LNCAP (cell line): ENCODE measurements at regions not wholly inside any gene's neighbourhood (a gene's known extent, or its start where the extent isn't known, plus 50 kb on each side); places are given as distances from the start of the nearest gene placed in this dataset.

Experiments
- TF ChIP-seq, protein P1 (sequence below): fragments of 450-650 bp; IDR thresholded peaks from 2 replicates; pipeline ENCODE4 v1.5.1; 2017; ENCODE audit warnings: mild to moderate bottlenecking

GRCh38 chr9:106728860-106729259 is 134.1 kb upstream of the ZNF462 start:
- TF ChIP-seq, protein P1, sequence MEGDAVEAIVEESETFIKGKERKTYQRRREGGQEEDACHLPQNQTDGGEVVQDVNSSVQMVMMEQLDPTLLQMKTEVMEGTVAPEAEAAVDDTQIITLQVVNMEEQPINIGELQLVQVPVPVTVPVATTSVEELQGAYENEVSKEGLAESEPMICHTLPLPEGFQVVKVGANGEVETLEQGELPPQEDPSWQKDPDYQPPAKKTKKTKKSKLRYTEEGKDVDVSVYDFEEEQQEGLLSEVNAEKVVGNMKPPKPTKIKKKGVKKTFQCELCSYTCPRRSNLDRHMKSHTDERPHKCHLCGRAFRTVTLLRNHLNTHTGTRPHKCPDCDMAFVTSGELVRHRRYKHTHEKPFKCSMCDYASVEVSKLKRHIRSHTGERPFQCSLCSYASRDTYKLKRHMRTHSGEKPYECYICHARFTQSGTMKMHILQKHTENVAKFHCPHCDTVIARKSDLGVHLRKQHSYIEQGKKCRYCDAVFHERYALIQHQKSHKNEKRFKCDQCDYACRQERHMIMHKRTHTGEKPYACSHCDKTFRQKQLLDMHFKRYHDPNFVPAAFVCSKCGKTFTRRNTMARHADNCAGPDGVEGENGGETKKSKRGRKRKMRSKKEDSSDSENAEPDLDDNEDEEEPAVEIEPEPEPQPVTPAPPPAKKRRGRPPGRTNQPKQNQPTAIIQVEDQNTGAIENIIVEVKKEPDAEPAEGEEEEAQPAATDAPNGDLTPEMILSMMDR = no peak

GRCh38 chr9:106731910-106732309 is 131.1 kb upstream of the ZNF462 start:
- TF ChIP-seq, protein P1 = no peak

DNA sequence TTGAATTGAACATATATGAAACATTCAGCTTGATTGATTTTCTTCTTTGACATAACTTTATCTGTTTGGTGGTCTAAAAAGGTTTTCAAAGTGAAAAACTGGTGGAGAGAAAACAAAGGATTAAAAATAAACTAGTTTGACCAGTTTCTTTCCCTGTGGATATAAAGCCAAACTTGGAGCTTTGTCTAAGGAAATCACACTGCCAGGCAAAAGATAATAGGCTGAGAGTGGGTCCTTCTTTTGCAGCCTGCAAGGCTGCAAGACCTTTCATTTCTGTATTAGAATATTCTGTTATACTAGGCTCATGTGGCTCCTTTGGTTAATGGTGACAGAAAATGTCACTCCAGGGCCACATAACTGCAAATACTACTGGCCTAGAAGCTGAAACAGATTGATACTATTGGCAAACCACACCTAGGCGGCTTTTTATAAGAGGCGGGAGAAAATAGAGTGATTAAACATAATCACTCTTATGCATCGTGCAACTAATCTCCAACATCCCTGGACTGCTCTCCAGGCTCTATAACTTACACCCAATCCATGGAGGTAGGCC is 129.1 kb upstream of the ZNF462 start:
- TF ChIP-seq, protein P1 = no peak

- TF ChIP-seq, protein P1 = no peak
Measured at GRCh38 chr9:106737516-106737915, 125.5 kb upstream of the ZNF462 start.

DNA sequence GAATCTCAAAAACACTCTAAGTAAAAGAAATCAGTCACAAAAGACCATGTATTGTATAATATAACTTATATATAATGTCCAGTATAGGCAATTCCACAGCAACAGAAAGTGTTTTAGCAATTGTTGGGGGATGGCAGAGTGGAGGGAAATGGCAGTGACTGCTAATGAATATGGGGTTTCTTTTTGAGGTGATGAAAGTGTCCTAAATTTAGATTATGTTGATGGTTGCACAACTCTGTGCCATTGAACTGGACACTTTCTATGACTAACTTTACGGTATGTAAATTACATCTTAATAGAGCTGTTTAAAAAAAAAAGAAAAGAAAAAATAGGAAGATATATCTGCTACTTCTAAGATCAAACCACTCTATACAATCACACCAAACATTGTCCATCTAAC is 124.9 kb upstream of the ZNF462 start:
- TF ChIP-seq, protein P1 = no peak

- TF ChIP-seq, protein P1 = no peak
Measured at GRCh38 chr9:106745457-106745856, 117.5 kb upstream of the ZNF462 start.

GRCh38 chr9:106745876-106746275 is 117.1 kb upstream of the ZNF462 start:
- TF ChIP-seq, protein P1 = no peak

GRCh38 chr9:106751681-106752080 is 111.3 kb upstream of the ZNF462 start:
- TF ChIP-seq, protein P1 = no peak
